GM23248 (cell line): ENCODE measurements at regions not wholly inside any gene's neighbourhood (a gene's known extent, or its start where the extent isn't known, plus 50 kb on each side); places are given as distances from the start of the nearest gene placed in this dataset.

Experiments
- EZH2 ChIP-seq: fragments of 200-600 bp; sonication (generic); IDR thresholded peaks from 2 replicates; pipeline ENCODE4 v1.6.1; 2018; ENCODE audit warnings: antibody characterized with exemption, mild to moderate bottlenecking; ENCODE audit not compliant: insufficient read depth, poor library complexity, severe bottlenecking
- EZH2phosphoT487 ChIP-seq: fragments of 200-600 bp; sonication (generic); IDR thresholded peaks from 2 replicates; pipeline ENCODE4 v1.6.1; 2018; ENCODE audit warnings: antibody characterized with exemption, moderate library complexity, mild to moderate bottlenecking, low read depth; ENCODE audit not compliant: insufficient read depth

- TF ChIP-seq EZH2phosphoT487 (no peak), EZH2 (no peak)
These were observed 462.1 kb upstream of the C1orf87 start for GRCh38 chr1:60535713-60536112.
